Motor neuron (in vitro differentiated cells): ENCODE measurements at regions not wholly inside any gene's neighbourhood (a gene's known extent, or its start where the extent isn't known, plus 50 kb on each side); places are given as distances from the start of the nearest gene placed in this dataset.
"Not testable (repeated sequence)": the region's sequence is repeated elsewhere in the genome, so short reads cannot be mapped to it uniquely, and the experiment has no call there.

Experiments
- ATAC-seq, 8 experiments: fragments of 200-7000 bp; cut with Tn5 transposase; replicated peaks in 6 of 8; 2 replicates each; pipeline ENCODE4 v1.8.0; 2021; ENCODE audit warnings: mild to moderate bottlenecking in 8 of 8, moderate library complexity in 8 of 8
- H3K27ac ChIP-seq, 2 donors: fragments of 250-450 bp; sonication (Bioruptor Pico); 2 replicates each; pipeline ENCODE4 v1.9.0; 2021; ENCODE audit warnings: antibody characterized with exemption in 2 of 2, mild to moderate bottlenecking in 2 of 2, moderate library complexity in 1 of 2
- H3K4me1 ChIP-seq, 2 donors: fragments of 250-450 bp; sonication (Bioruptor Pico); replicated peaks in 1 of 2; 2 replicates each; pipeline ENCODE4 v1.6.1; 2021; ENCODE audit warnings: antibody characterized with exemption in 2 of 2, mild to moderate bottlenecking in 2 of 2, moderate library complexity in 1 of 2
- H3K4me3 ChIP-seq, 5 donors: fragments of 250-450 bp; sonication (Bioruptor Pico); 2 replicates each; pipeline ENCODE4 v1.9.0; 2021; ENCODE audit warnings: antibody characterized with exemption in 5 of 5, mild to moderate bottlenecking in 5 of 5, moderate library complexity in 4 of 5
- WGBS, 10 experiments: fragments of 450-650 bp; shearing (Covaris generic); methylation state at CpG; one replicate each; pipeline ENCODE4 v1.0.0; 2022; 5-methylcytosine and 5-hydroxymethylcytosine counted together
- in situ Hi-C, 9 experiments: fragments of 400-800 bp; cut with MboI; loops; one replicate each; pipeline ENCODE4 v1.15.0; 2021; ENCODE audit warnings: low sequenced_read_pairs in 9 of 9, low pct_unique_long_range_greater_than_20kb in 2 of 9; ENCODE audit not compliant: unreplicated experiment in 9 of 9

- H3K4me3 ChIP-seq, H3K4me1 ChIP-seq, in situ Hi-C loops, ATAC-seq, H3K27ac ChIP-seq: not testable (repeated sequence)
Observed at GRCh38 chr5:11392-11791, 80.6 kb upstream of the PLEKHG4B start.

GRCh38 chr5:11898-12297 lies 80.1 kb upstream of the PLEKHG4B start:
- Histone ChIP-seq H3K27ac (no peak overlapping the region), H3K4me3 (no peak overlapping the region), H3K4me1 (peaks cover 0 to 10% of the 10 kb centered on the region in 2 donors)
- ATAC-seq = no peak
- WGBS, 10 experiments = 40 to 100% (median 80%) methylated on average over 1 to 5 of the region's 12 CpGs; no CpG with 5 or more reads in 4 of the 10 experiments
- in situ Hi-C loops = no loop called here

GRCh38 chr5:13234-13633 lies 78.7 kb upstream of the PLEKHG4B start:
- in situ Hi-C loops = no loop called here
- Histone ChIP-seq H3K4me1 (peaks cover 0 to 10% of the 10 kb centered on the region in 2 donors), H3K27ac (no peak overlapping the region), H3K4me3 (no peak overlapping the region)
- 40 to 100% (median 77%) methylated on average over 1 to 4 of the region's 7 CpGs for WGBS, 10 experiments
- no peak for ATAC-seq

- H3K4me3 ChIP-seq, in situ Hi-C loops, H3K4me1 ChIP-seq, H3K27ac ChIP-seq: not testable (repeated sequence)
- ATAC-seq = peak in 1 of 8 experiments; percentile 19
- 10 to 100% (median 70%) methylated on average over 1 to 2 of the region's 2 CpGs for WGBS, 10 experiments
Observed at GRCh38 chr5:14676-15075, 77.3 kb upstream of the PLEKHG4B start.

- H3K4me3 ChIP-seq, H3K4me1 ChIP-seq, ATAC-seq, H3K27ac ChIP-seq, in situ Hi-C loops: not testable (repeated sequence)
- WGBS, 10 experiments = 33 to 100% (median 60%) methylated on average over 2 to 4 of the region's 6 CpGs; no CpG with 5 or more reads in 4 of the 10 experiments
Observed at GRCh38 chr5:20276-20675, 71.7 kb upstream of the PLEKHG4B start.

GRCh38 chr5:21654-22233 lies 70.2 kb upstream of the PLEKHG4B start:
- in situ Hi-C loops = no loop called here
- Histone ChIP-seq H3K4me3 (no peak overlapping the region), H3K4me1 (peaks cover 0 to 2% of the 10 kb centered on the region in 2 donors), H3K27ac (no peak overlapping the region)
- ATAC-seq = no peak
- 6 to 63% (median 23%) methylated on average over 3 to 5 of the region's 5 CpGs; no CpG with 5 or more reads in 1 of the 10 experiments for WGBS, 10 experiments

- 58 to 96% (median 80%) methylated on average over 1 to 5 of the region's 6 CpGs; no CpG with 5 or more reads in 7 of the 10 experiments for WGBS, 10 experiments
- ATAC-seq, in situ Hi-C loops: not testable (repeated sequence)
Observed at GRCh38 chr5:23907-24306, 68.1 kb upstream of the PLEKHG4B start.

GRCh38 chr5:25067-25466 lies 66.9 kb upstream of the PLEKHG4B start:
- 0 to 29% (median 4%) methylated on average over 1 to 2 of the region's 2 CpGs for WGBS, 10 experiments
- H3K4me3 ChIP-seq, H3K27ac ChIP-seq, in situ Hi-C loops, ATAC-seq, H3K4me1 ChIP-seq: not testable (repeated sequence)

More at GRCh38 chr5:23907-24306, 68.1 kb upstream of the PLEKHG4B start:
- not testable (repeated sequence) for H3K27ac ChIP-seq, H3K4me1 ChIP-seq, H3K4me3 ChIP-seq

- no peak overlapping the region for H3K27ac ChIP-seq
- in situ Hi-C loops = no loop called here
- WGBS, 10 experiments = 0 to 83% (median 47%) methylated on average over 1 to 4 of the region's 4 CpGs; no CpG with 5 or more reads in 1 of the 10 experiments
- H3K4me1 ChIP-seq = no peaks in the 10 kb centered on the region
- ATAC-seq = no peak
- H3K4me3 ChIP-seq = no peak overlapping the region
Observed at GRCh38 chr5:30131-30530, 61.8 kb upstream of the PLEKHG4B start.

GRCh38 chr5:30556-30955 lies 61.4 kb upstream of the PLEKHG4B start:
- ATAC-seq, H3K4me1 ChIP-seq, H3K27ac ChIP-seq, in situ Hi-C loops, H3K4me3 ChIP-seq: not testable (repeated sequence)
- WGBS, 10 experiments = 0 to 100% (median 60%) methylated on average over 1 to 6 of the region's 6 CpGs; no CpG with 5 or more reads in 2 of the 10 experiments

GRCh38 chr5:32165-32564 lies 59.8 kb upstream of the PLEKHG4B start:
- Histone ChIP-seq H3K27ac (no peak overlapping the region), H3K4me3 (no peak overlapping the region), H3K4me1 (no peaks in the 10 kb centered on the region)
- in situ Hi-C loops = no loop called here
- WGBS, 10 experiments = 0 to 83% (median 39%) methylated on average over 1 to 4 of the region's 4 CpGs; no CpG with 5 or more reads in 1 of the 10 experiments
- no peak for ATAC-seq

GRCh38 chr5:35521-35920 lies 56.4 kb upstream of the PLEKHG4B start:
- ATAC-seq, in situ Hi-C loops, H3K27ac ChIP-seq, H3K4me1 ChIP-seq, H3K4me3 ChIP-seq: not testable (repeated sequence)

GRCh38 chr5:37207-37606 lies 54.8 kb upstream of the PLEKHG4B start:
- H3K4me1 ChIP-seq, ATAC-seq, in situ Hi-C loops, H3K4me3 ChIP-seq, H3K27ac ChIP-seq: not testable (repeated sequence)
- WGBS, 10 experiments = 0 to 71% (median 50%) methylated on average over 1 to 8 of the region's 11 CpGs; no CpG with 5 or more reads in 5 of the 10 experiments

- Histone ChIP-seq H3K4me3 (no peak overlapping the region), H3K4me1 (no peaks in the 10 kb centered on the region), H3K27ac (no peak overlapping the region)
- 25 to 66% (median 43%) methylated on average over 1 to 12 of the region's 13 CpGs for WGBS, 10 experiments
- ATAC-seq = no peak
- in situ Hi-C loops = no loop called here
Observed at GRCh38 chr5:39979-40583, 51.9 kb upstream of the PLEKHG4B start.
